Small intestine (tissue), 7 donors: ENCODE measurements at regions not wholly inside any gene's neighbourhood (a gene's known extent, or its start where the extent isn't known, plus 50 kb on each side); places are given as distances from the start of the nearest gene placed in this dataset.
"Not testable (repeated sequence)": the region's sequence is repeated elsewhere in the genome, so short reads cannot be mapped to it uniquely, and the experiment has no call there.

Experiments
- DNase-seq, 2 donors: peaks; one replicate each; pipeline versions ENCODE4 v3.0.0 to v3.0.0-alpha.2; 2013
- FAIRE-seq: peaks from 2 replicates; lab custom pipeline; 2012; peaks lifted over from hg19 to GRCh38; lab: Jason Lieb, UNC
- H3K27ac ChIP-seq, 3 donors: one replicate each; pipeline ENCODE4 v1.5.1; 2013; ENCODE audit warnings: low read length in 2 of 3, mild to moderate bottlenecking in 2 of 3, control low read depth in 1 of 3, inconsistent platforms in 1 of 3, low read depth in 1 of 3, moderate library complexity in 1 of 3
- H3K27me3 ChIP-seq, 3 donors: one replicate each; pipeline ENCODE4 v1.6.1; 2013; ENCODE audit warnings: low read length in 3 of 3, inconsistent platforms in 1 of 3; ENCODE audit not compliant: control insufficient read depth in 3 of 3, insufficient read depth in 3 of 3
- H3K36me3 ChIP-seq, 3 donors: one replicate each; pipeline ENCODE4 v1.6.1; 2013; ENCODE audit warnings: low read length in 3 of 3, inconsistent platforms in 1 of 3, low read depth in 1 of 3, mild to moderate bottlenecking in 1 of 3, moderate library complexity in 1 of 3; ENCODE audit not compliant: control insufficient read depth in 3 of 3, insufficient read depth in 2 of 3
- H3K4me1 ChIP-seq, 3 donors: one replicate each; pipeline ENCODE4 v1.6.1; 2013; ENCODE audit warnings: low read length in 2 of 3, inconsistent platforms in 1 of 3, low read depth in 1 of 3, mild to moderate bottlenecking in 1 of 3, moderate library complexity in 1 of 3; ENCODE audit not compliant: control insufficient read depth in 3 of 3, insufficient read depth in 2 of 3
- H3K4me3 ChIP-seq, 3 donors: one replicate each; pipeline ENCODE4 v1.5.1; 2013; ENCODE audit warnings: low read length in 3 of 3, control low read depth in 1 of 3, inconsistent platforms in 1 of 3, low read depth in 1 of 3, mild to moderate bottlenecking in 1 of 3, moderate library complexity in 1 of 3
- H3K9me3 ChIP-seq, 2 donors: one replicate each; pipeline ENCODE4 v1.6.1; 2013; ENCODE audit warnings: low read depth in 1 of 2, low read length in 1 of 2; ENCODE audit not compliant: control insufficient read depth in 2 of 2, insufficient read depth in 1 of 2
- WGBS, 3 donors: extraction: QIAGEN DNeasy Blood & Tissue Kit; methylation state at CpG; one replicate each; pipeline ENCODE4 v1.1.7; 2013; 5-methylcytosine and 5-hydroxymethylcytosine counted together
- donor health status: healthy with polysubstance abuse.
- donor health status: control.
- donor health status: control.
- donor health status: Bipolar disorder and iron deficiency.
- donor health status: healthy.

DNA sequence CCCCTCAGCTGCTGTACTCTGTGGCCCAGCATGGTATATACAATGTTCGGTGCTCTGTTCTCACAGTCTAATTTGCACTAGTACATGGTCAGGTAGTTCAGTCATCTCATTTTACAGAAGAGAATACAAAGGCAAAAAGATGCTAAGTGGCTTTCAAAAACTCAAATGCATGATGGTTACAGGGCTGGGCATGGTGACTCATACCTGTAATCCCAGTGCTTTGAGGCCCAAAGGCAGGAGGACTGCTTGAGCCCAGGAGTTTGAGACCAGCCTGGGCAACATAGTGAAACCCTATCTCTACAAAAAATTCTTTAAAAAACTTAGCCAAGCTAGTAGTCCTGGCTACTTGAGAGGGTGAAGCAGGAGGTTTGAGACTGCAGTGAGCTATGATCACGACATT lies 210.5 kb upstream of the KIT start:
- no peak overlapping the region for H3K27ac ChIP-seq
- FAIRE-seq, result no peak
- 60 to 64% (median 61%) methylated on average over 2 of the region's 2 CpGs for WGBS, 3 donors
- H3K27me3 ChIP-seq, result no peaks in the 10 kb centered on the region
- H3K4me3 ChIP-seq, result no peak overlapping the region
- H3K9me3 ChIP-seq, result peaks cover 0 to 27% of the 10 kb centered on the region in 2 donors
- H3K4me1 ChIP-seq, result no peaks in the 10 kb centered on the region
- no peak for DNase-seq
- no peaks in the 10 kb centered on the region for H3K36me3 ChIP-seq

DNA sequence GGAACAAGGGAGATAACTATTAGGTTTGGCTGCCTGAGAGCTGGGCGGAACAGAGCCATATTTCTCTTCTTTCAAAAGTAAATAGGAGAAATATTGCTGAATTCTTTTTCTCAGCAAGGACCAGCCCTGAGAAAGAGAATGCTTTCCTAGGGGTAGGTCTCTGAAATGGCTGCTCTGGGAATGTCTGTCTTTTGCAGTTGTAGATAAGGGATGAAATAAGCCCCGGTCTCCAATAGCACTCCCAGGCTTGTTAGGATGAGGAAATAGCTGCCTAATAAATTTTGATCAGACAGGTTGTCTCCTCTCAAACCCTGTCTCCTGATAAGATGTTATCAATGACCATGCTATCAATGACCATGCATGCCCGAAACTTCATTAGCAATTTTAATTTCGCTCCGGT lies 207.8 kb upstream of the KIT start:
- H3K27ac ChIP-seq, result no peak overlapping the region
- peaks cover 0 to 27% of the 10 kb centered on the region in 2 donors for H3K9me3 ChIP-seq
- no peak overlapping the region for H3K4me3 ChIP-seq
- whole genome bisulfite sequencing, 3 donors, result 88 to 94% (median 94%) methylated on average over 5 of the region's 5 CpGs
- no peaks in the 10 kb centered on the region for H3K36me3 ChIP-seq
- H3K4me1 ChIP-seq, result no peaks in the 10 kb centered on the region
- DNase-seq (no peak), FAIRE-seq (no peak)
- H3K27me3 ChIP-seq, result no peaks in the 10 kb centered on the region

DNA sequence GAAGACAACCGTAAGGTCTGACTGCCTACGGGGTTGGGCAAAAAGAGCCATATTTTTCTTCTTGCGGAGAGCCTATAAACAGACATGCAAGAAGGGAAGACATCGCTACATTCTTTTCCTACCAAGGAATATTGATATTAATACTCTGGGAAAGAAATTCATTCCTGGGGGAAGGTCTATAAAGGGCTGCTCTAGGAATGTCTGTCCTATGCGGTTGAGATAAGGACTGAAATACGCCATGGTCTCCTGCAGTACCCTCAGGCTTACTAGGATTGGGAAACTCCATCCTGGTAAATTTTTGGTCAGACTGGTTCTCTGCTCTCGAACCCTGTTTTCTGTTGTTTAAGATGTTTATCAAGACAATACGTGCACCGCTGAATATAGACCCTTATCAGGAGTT lies 190.8 kb upstream of the KIT start:
- DNase-seq, H3K27ac ChIP-seq, FAIRE-seq, H3K36me3 ChIP-seq, H3K4me3 ChIP-seq, H3K27me3 ChIP-seq, H3K4me1 ChIP-seq: not testable (repeated sequence)
- peaks cover 0 to 12% of the 10 kb centered on the region in 2 donors for H3K9me3 ChIP-seq
- WGBS, 3 donors, result 82 to 85% (median 84%) methylated on average over 9 of the region's 9 CpGs

DNA sequence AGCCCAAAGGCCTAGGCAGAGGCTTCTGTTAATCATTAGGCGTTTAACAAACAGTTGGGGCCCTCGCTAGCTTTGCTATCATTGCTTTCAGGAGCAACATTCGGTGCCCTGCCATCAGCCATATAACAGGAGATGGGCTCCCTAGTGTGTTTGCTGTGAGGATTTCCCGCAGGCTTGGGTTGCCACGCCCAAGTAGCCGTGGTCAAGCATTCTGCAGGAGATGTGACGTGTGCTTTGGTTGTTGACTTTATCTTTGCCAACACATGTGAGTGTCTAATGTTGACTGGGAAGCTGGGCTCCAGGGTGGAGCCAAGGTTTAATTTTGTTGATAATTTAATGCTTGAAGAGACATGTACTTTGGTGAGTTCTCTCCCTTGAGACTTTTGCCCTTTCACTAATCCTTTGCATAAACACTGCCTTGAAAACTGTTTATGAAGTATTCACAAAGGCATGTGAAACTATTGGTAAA lies 184.6 kb upstream of the KIT start:
- peak overlapping the region in 1 of 3 donors; percentile 47 for H3K27ac ChIP-seq
- FAIRE-seq, result no peak
- H3K4me1 ChIP-seq, result no peaks in the 10 kb centered on the region
- H3K9me3 ChIP-seq, result peaks cover 0 to 4% of the 10 kb centered on the region in 2 donors
- 38 to 58% (median 42%) methylated on average over 7 of the region's 7 CpGs for WGBS, 3 donors
- DNase-seq, result peak; percentile 10 to 11
- no peaks in the 10 kb centered on the region for H3K27me3 ChIP-seq
- H3K4me3 ChIP-seq, result no peak overlapping the region
- H3K36me3 ChIP-seq, result no peaks in the 10 kb centered on the region

DNA sequence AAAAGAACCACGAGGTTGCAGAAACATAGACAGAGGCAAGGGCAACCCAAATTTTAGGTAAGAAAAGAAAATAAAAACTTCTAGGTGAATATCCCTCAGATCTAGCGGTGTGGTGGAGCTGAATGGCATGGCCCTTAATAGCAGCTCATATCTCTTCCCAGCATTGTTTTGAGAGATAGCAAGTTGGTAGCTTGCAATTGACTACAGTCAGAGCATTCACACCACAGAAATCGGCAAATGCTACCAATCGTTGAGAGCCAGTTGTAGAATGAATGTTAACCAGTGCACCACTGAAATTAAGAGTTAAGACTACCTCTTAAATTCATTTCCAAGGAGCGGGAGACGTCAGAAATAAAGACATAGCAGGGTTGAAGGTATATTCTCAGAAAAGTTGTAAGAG lies 184.0 kb upstream of the KIT start:
- FAIRE-seq (no peak), DNase-seq (no peak)
- Histone ChIP-seq H3K27me3 (no peaks in the 10 kb centered on the region), H3K36me3 (no peaks in the 10 kb centered on the region), H3K4me1 (no peaks in the 10 kb centered on the region), H3K9me3 (peaks cover 0 to 1% of the 10 kb centered on the region in 2 donors), H3K27ac (no peak overlapping the region), H3K4me3 (no peak overlapping the region)
- WGBS, 3 donors, result 76 to 84% (median 78%) methylated on average over 6 of the region's 6 CpGs

DNA sequence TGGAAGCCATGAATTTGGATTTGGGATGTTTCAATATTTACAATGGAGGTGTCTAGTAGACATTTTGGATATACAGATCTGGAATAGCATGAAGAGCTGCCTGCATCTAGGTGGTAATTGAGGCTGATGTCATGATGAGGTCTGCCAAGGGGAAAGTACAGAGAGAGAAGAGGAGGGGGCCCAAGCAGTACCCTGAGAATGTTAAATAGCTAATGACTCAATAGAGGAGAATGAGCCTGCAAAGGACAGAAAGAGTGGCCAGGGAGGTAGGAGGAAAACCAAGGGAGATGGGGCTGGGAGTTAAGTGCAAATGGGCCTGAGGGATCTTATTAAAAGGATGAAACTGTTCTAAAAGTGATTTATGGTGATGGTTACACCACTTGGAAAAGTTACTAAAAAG lies 182.2 kb upstream of the KIT start:
- no peaks in the 10 kb centered on the region for H3K9me3 ChIP-seq
- no peak overlapping the region for H3K27ac ChIP-seq
- H3K4me3 ChIP-seq, result no peak overlapping the region
- H3K4me1 ChIP-seq, result no peaks in the 10 kb centered on the region
- H3K27me3 ChIP-seq, result no peaks in the 10 kb centered on the region
- H3K36me3 ChIP-seq, result no peaks in the 10 kb centered on the region
- FAIRE-seq (no peak), DNase-seq (no peak)

DNA sequence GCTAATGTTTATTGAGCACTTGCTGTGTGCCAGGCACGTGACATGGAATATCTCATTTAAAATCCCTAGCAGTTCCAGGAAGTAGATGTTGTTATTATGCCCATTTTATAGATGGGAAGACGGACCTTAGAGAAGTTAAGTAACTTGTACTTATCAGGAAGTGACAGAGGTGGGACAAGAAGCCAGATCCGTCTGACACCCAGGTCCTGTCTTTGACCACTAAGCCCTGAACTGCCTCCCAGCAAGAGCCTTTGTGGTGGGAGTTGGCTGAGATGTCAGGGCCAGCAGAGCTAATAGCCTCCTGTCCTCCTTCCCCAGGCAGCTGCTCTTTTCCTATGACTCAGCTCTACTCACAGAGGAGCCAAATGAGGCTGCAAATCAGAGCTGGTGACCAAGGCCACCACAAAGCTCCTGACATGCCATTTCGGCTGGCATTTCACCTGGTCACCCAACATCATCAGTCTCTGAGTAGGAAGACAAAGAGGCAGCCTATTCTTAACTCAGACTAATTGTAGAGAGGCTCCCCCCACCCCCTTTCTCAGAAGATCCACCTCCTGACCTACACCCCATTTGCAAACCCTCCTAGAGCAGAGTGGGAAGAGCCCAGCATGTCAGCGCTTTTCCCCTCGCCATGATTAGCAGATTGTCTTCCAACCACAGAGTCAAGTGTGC lies 175.1 kb upstream of the KIT start:
- Histone ChIP-seq H3K9me3 (no peaks in the 10 kb centered on the region), H3K27ac (no peak overlapping the region), H3K4me3 (no peak overlapping the region), H3K36me3 (no peaks in the 10 kb centered on the region), H3K4me1 (no peaks in the 10 kb centered on the region), H3K27me3 (no peaks in the 10 kb centered on the region)
- WGBS, 3 donors, result 78 to 83% (median 79%) methylated on average over 6 of the region's 6 CpGs
- FAIRE-seq, result no peak
- no peak for DNase-seq

DNA sequence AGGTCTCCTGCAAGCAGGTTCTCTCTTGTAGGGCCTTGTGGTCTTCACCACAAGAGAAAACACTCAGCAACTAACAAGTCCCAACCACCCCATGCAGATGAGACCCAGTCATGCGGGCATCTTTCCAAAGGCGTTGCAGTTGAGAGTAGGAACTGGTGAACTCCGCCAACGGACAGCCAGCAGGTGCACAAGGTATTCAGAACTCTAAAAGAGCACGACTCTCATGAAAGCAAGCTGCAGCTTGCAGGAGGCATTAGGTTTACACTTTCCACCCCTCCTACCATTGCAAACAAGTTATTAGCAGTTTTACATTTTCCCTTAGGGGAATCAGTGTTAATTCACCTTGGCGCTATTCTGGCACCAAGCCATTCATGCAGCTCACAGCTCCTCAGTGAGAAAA lies 173.4 kb upstream of the KIT start:
- no peak for DNase-seq
- Histone ChIP-seq H3K27me3 (no peaks in the 10 kb centered on the region), H3K36me3 (no peaks in the 10 kb centered on the region), H3K27ac (no peak overlapping the region), H3K4me3 (no peak overlapping the region), H3K4me1 (no peaks in the 10 kb centered on the region), H3K9me3 (no peaks in the 10 kb centered on the region)
- FAIRE-seq, result no peak
- WGBS, 3 donors, result 78 to 90% (median 86%) methylated on average over 6 of the region's 6 CpGs

DNA sequence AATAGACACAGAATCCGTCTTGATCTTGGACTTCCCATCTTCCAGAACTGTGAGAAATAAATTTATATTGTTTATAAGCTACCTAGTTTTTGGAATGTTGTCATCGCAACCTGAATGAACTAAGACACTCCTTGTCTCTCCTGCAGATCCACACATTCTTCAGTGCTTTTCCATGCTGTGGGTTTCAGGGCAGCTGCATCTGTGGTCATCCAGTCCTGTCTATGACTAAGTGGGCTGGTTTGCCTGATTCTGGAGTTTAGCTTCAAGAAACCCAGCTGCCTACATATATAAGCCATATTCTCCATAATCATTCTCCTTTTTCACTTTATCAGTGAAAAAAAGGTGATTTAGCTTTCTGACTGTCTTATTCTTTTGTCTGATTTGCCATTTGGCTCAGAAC lies 170.3 kb upstream of the KIT start:
- Histone ChIP-seq H3K27ac (no peak overlapping the region), H3K4me3 (no peak overlapping the region), H3K36me3 (no peaks in the 10 kb centered on the region), H3K9me3 (no peaks in the 10 kb centered on the region), H3K4me1 (no peaks in the 10 kb centered on the region), H3K27me3 (no peaks in the 10 kb centered on the region)
- WGBS, 3 donors, result 91 to 94% (median 92%) methylated on average over 2 of the region's 2 CpGs
- DNase-seq, result no peak
- FAIRE-seq, result no peak
